ENCODE measurements at regions not wholly inside any gene's neighbourhood (a gene's known extent, or its start where the extent isn't known, plus 50 kb on each side); places are given as distances from the start of the nearest gene placed in this dataset.

- H3K36me3 ChIP-seq = no peaks in the 10 kb centered on the region
- no peaks in the 10 kb centered on the region for H3K9me3 ChIP-seq
- H3K4me1 ChIP-seq (ENCODE audit: control insufficient read depth in 1 of 2, low read depth in 2 of 2) = peaks cover 0 to 6% of the 10 kb centered on the region in 2 donors
- ATAC-seq (ENCODE audit: insufficient number of reproducible peaks, low FRiP score, low read depth) (no peak), DNase-seq (ENCODE audit: low spot score) (no peak)
- TF ChIP-seq, protein P1, sequence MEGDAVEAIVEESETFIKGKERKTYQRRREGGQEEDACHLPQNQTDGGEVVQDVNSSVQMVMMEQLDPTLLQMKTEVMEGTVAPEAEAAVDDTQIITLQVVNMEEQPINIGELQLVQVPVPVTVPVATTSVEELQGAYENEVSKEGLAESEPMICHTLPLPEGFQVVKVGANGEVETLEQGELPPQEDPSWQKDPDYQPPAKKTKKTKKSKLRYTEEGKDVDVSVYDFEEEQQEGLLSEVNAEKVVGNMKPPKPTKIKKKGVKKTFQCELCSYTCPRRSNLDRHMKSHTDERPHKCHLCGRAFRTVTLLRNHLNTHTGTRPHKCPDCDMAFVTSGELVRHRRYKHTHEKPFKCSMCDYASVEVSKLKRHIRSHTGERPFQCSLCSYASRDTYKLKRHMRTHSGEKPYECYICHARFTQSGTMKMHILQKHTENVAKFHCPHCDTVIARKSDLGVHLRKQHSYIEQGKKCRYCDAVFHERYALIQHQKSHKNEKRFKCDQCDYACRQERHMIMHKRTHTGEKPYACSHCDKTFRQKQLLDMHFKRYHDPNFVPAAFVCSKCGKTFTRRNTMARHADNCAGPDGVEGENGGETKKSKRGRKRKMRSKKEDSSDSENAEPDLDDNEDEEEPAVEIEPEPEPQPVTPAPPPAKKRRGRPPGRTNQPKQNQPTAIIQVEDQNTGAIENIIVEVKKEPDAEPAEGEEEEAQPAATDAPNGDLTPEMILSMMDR (IDR thresholded peaks at IDR 0.05) = no peak
- no peak overlapping the region for H3K4me3 ChIP-seq
- H3K27ac ChIP-seq = no peak overlapping the region
- H3K27me3 ChIP-seq (replicated peaks; ENCODE audit: insufficient read depth) = no peaks in the 10 kb centered on the region
These were observed 466.4 kb downstream of the ZNF608 start for GRCh38 chr5:124280079-124280478.

- TF ChIP-seq, protein P1 (IDR thresholded peaks at IDR 0.05) = no peak
- no peak for ATAC-seq (ENCODE audit: insufficient number of reproducible peaks, low FRiP score, low read depth)
- no peak overlapping the region for H3K4me3 ChIP-seq
- no peaks in the 10 kb centered on the region for H3K4me1 ChIP-seq (ENCODE audit: control insufficient read depth in 1 of 2, low read depth in 2 of 2)
- H3K9me3 ChIP-seq = no peaks in the 10 kb centered on the region
- no peak for DNase-seq (ENCODE audit: low spot score)
- H3K27ac ChIP-seq = no peak overlapping the region
- no peaks in the 10 kb centered on the region for H3K36me3 ChIP-seq
- no peaks in the 10 kb centered on the region for H3K27me3 ChIP-seq (replicated peaks; ENCODE audit: insufficient read depth)
These were observed 467.1 kb downstream of the ZNF608 start for GRCh38 chr5:124279146-124279876.

GRCh38 chr5:124278636-124279035 is 467.8 kb downstream of the ZNF608 start:
- no peak for DNase-seq (ENCODE audit: low spot score)
- no peaks in the 10 kb centered on the region for H3K27me3 ChIP-seq (replicated peaks; ENCODE audit: insufficient read depth)
- H3K36me3 ChIP-seq = no peaks in the 10 kb centered on the region
- no peak overlapping the region for H3K27ac ChIP-seq
- TF ChIP-seq, protein P1 (IDR thresholded peaks at IDR 0.05) = no peak
- H3K4me1 ChIP-seq (ENCODE audit: control insufficient read depth in 1 of 2, low read depth in 2 of 2) = no peaks in the 10 kb centered on the region
- H3K4me3 ChIP-seq = no peak overlapping the region
- no peaks in the 10 kb centered on the region for H3K9me3 ChIP-seq
- ATAC-seq (ENCODE audit: insufficient number of reproducible peaks, low FRiP score, low read depth) = no peak

DNA sequence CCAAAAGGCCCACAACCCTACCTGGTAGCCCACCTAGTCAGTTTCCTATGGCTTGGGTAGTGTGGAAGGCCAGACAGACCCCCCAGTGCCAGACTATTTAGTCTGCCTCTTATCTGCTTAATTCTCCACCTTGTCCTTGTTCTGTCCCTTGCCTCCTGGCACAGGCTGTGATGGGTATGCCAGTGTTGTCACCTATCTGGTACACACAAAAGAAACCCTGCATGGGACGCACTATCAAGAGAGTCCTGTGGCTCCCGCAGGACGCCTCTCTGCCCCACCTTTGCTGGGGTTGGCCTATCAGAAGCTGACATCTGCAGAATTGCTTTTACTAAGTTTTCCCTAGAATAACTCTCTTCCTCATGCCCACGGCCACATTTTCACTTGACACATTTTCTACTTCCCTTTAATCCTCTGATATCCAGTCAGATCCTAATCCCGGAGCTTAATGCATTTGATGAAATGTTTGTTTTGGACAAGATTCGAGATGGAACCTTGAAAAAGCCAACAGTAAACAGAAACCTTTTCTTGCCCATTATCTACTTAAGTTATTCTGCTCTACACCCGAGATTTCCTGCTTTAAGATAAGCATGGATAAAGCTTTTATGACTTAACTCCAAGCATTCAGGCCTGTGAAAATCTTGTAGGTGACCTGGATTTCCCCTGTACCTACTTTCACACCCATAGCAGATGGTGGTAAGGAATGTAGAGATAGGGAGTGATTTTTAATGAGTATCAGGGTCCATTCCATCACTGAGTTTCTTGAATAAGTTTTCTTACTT is 468.5 kb downstream of the ZNF608 start:
- no peaks in the 10 kb centered on the region for H3K9me3 ChIP-seq
- DNase-seq (ENCODE audit: low spot score) (no peak), ATAC-seq (ENCODE audit: insufficient number of reproducible peaks, low FRiP score, low read depth) (no peak)
- H3K4me1 ChIP-seq (ENCODE audit: control insufficient read depth in 1 of 2, low read depth in 2 of 2) = no peaks in the 10 kb centered on the region
- no peak overlapping the region for H3K4me3 ChIP-seq
- no peaks in the 10 kb centered on the region for H3K27me3 ChIP-seq (replicated peaks; ENCODE audit: insufficient read depth)
- no peaks in the 10 kb centered on the region for H3K36me3 ChIP-seq
- H3K27ac ChIP-seq = no peak overlapping the region
- TF ChIP-seq, protein P1 (IDR thresholded peaks at IDR 0.05) = no peak

GRCh38 chr5:124276166-124276565 is 470.3 kb downstream of the ZNF608 start:
- Histone ChIP-seq H3K27ac (no peak overlapping the region), H3K27me3 (replicated peaks; ENCODE audit: insufficient read depth) (no peaks in the 10 kb centered on the region), H3K4me3 (no peak overlapping the region), H3K9me3 (no peaks in the 10 kb centered on the region), H3K4me1 (ENCODE audit: control insufficient read depth in 1 of 2, low read depth in 2 of 2) (no peaks in the 10 kb centered on the region), H3K36me3 (no peaks in the 10 kb centered on the region)
- TF ChIP-seq, protein P1 (IDR thresholded peaks at IDR 0.05) = no peak
- DNase-seq (ENCODE audit: low spot score) (no peak), ATAC-seq (ENCODE audit: insufficient number of reproducible peaks, low FRiP score, low read depth) (no peak)

Measured in thoracic aorta (tissue), 2 donors.